ENCODE measurements at regions not wholly inside any gene's neighbourhood (a gene's known extent, or its start where the extent isn't known, plus 50 kb on each side); places are given as distances from the start of the nearest gene placed in this dataset.

- peak; percentile 16 for DNase-seq (ENCODE audit: low read depth, low spot score)
- Histone ChIP-seq H3K36me3 (ENCODE audit: control insufficient read depth, insufficient read depth, low read length) (no peaks in the 10 kb centered on the region), H3K9me3 (ENCODE audit: control insufficient read depth, insufficient read depth, low read length) (no peaks in the 10 kb centered on the region), H3K27ac (ENCODE audit: low read length) (no peak overlapping the region), H3K4me3 (ENCODE audit: low read length) (no peak overlapping the region), H3K4me1 (ENCODE audit: control insufficient read depth, insufficient read depth, low read length) (peaks cover 3% of the 10 kb centered on the region), H3K27me3 (ENCODE audit: control insufficient read depth, insufficient read depth, low read length) (no peaks in the 10 kb centered on the region)
- WGBS (ENCODE audit: insufficient coverage, insufficient read length): no CpG with 5 or more reads among the region's 10 CpGs
These were observed 84.5 kb upstream of the FYN start for GRCh38 chr6:111957623-111958315.

GRCh38 chr6:111958534-111958933 lies 85.3 kb upstream of the FYN start:
- H3K4me1 ChIP-seq (ENCODE audit: control insufficient read depth, insufficient read depth, low read length): peaks cover 3% of the 10 kb centered on the region
- no peaks in the 10 kb centered on the region for H3K9me3 ChIP-seq (ENCODE audit: control insufficient read depth, insufficient read depth, low read length)
- WGBS (ENCODE audit: insufficient coverage, insufficient read length): no CpG with 5 or more reads among the region's 4 CpGs
- H3K36me3 ChIP-seq (ENCODE audit: control insufficient read depth, insufficient read depth, low read length): no peaks in the 10 kb centered on the region
- H3K27ac ChIP-seq (ENCODE audit: low read length): no peak overlapping the region
- DNase-seq (ENCODE audit: low read depth, low spot score): no peak
- H3K4me3 ChIP-seq (ENCODE audit: low read length): no peak overlapping the region
- no peaks in the 10 kb centered on the region for H3K27me3 ChIP-seq (ENCODE audit: control insufficient read depth, insufficient read depth, low read length)

DNA sequence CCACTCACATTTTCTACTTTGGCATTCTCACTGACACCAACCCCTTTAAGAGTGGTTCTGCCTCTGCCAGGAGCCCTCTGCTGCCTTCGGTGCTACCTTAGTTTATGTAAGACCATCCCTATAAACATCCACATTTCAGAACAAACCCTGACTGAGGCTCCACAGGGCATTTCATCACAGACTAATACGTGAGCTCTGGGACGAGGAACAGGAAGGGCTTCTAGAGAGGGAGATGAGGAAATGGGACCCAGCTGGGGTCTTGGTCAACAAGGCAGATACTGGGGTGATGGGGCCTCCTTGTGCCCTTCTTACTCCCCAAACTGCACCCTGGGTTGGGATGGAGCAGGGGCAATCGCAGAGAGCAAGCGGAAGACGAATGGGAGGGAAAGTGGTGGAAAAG lies 86.5 kb upstream of the FYN start:
- Histone ChIP-seq H3K36me3 (ENCODE audit: control insufficient read depth, insufficient read depth, low read length) (no peaks in the 10 kb centered on the region), H3K4me1 (ENCODE audit: control insufficient read depth, insufficient read depth, low read length) (peaks cover 3% of the 10 kb centered on the region), H3K27me3 (ENCODE audit: control insufficient read depth, insufficient read depth, low read length) (no peaks in the 10 kb centered on the region), H3K4me3 (ENCODE audit: low read length) (no peak overlapping the region), H3K27ac (ENCODE audit: low read length) (no peak overlapping the region), H3K9me3 (ENCODE audit: control insufficient read depth, insufficient read depth, low read length) (no peaks in the 10 kb centered on the region)
- no peak for DNase-seq (ENCODE audit: low read depth, low spot score)
- WGBS (ENCODE audit: insufficient coverage, insufficient read length): no CpG with 5 or more reads among the region's 6 CpGs

DNA sequence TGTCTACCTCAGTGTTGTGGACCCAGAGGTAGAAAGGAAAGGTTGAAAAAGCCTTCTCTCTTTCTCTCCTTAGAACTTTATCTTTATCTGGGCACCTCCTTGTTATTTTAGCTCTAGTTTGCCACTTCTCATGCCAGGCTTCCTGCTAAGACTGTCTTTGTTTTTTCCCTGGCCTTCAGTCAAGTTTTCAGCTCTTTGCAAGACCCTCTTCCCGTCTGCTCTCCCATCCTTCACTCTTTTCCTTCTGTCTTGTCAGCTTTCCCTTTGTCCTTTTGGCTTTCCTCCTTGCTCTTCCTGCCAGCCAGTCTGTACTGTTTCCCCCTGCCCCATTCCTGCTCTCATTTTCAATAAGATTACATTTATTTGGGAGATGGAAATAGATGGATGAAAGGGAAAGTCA lies 86.8 kb upstream of the CCN6 start:
- no peaks in the 10 kb centered on the region for H3K9me3 ChIP-seq (ENCODE audit: control insufficient read depth, insufficient read depth, low read length)
- no peak for DNase-seq (ENCODE audit: low read depth, low spot score)
- WGBS (ENCODE audit: insufficient coverage, insufficient read length): no CpG with 5 or more reads among the region's 1 CpG
- no peak overlapping the region for H3K4me3 ChIP-seq (ENCODE audit: low read length)
- no peaks in the 10 kb centered on the region for H3K4me1 ChIP-seq (ENCODE audit: control insufficient read depth, insufficient read depth, low read length)
- H3K27ac ChIP-seq (ENCODE audit: low read length): no peak overlapping the region
- H3K27me3 ChIP-seq (ENCODE audit: control insufficient read depth, insufficient read depth, low read length): no peaks in the 10 kb centered on the region
- no peaks in the 10 kb centered on the region for H3K36me3 ChIP-seq (ENCODE audit: control insufficient read depth, insufficient read depth, low read length)

DNA sequence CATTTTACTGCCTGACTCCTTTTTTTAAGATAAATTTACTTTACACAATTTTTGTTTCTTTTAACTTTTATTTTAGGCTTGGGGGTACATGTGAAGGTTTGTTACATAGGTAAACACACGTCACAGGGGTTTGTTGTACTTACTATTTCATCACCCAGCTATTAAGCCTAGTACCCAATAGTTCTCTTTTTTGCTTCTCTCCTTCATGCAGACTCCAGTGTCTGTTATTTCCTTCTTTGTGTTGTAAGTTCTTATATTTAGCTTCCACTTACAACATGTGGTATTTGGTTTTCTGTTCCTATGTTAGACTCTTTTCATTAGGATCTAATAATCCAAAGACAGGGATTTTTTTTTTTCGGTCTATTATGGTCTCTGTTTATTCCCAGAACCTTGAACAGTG lies 83.5 kb upstream of the CCN6 start:
- no peak for DNase-seq (ENCODE audit: low read depth, low spot score)
- WGBS (ENCODE audit: insufficient coverage, insufficient read length): no CpG with 5 or more reads among the region's 2 CpGs
- H3K9me3 ChIP-seq (ENCODE audit: control insufficient read depth, insufficient read depth, low read length): no peaks in the 10 kb centered on the region

DNA sequence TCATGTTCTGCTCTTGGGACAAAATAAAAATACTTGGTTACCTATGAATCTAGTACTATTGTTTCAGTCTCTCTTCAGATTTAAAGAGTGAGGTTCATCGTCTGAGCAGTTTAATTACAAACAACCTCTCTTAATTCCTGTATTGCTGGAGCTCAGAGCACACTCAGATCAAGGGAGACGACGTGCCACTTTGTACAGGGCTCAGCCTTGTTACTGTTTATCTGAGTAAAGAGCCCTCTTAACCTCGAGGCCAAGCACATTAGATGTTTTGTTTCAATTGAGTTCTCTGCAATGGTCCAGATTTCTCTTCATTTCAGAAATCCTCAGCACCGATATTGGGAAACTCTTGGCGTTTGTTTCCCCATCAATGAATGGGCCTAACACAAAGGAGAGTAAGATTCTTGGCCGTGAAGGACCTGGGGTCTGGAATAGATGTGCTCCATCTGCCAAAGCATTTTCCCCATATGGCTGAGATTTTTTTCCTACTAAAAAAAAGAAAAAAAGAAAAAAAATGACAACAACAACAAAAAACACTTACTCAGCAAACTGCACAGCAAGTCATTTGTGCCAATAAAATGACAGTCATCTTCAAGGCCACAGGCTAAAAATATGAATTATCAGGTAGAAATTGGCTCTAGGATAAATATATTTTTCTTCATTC lies 82.6 kb upstream of the CCN6 start:
- H3K4me3 ChIP-seq (ENCODE audit: low read length): no peak overlapping the region
- WGBS (ENCODE audit: insufficient coverage, insufficient read length): no CpG with 5 or more reads among the region's 7 CpGs
- H3K4me1 ChIP-seq (ENCODE audit: control insufficient read depth, insufficient read depth, low read length): no peaks in the 10 kb centered on the region
- H3K27me3 ChIP-seq (ENCODE audit: control insufficient read depth, insufficient read depth, low read length): no peaks in the 10 kb centered on the region
- DNase-seq (ENCODE audit: low read depth, low spot score): no peak
- H3K9me3 ChIP-seq (ENCODE audit: control insufficient read depth, insufficient read depth, low read length): no peaks in the 10 kb centered on the region
- H3K36me3 ChIP-seq (ENCODE audit: control insufficient read depth, insufficient read depth, low read length): no peaks in the 10 kb centered on the region
- no peak overlapping the region for H3K27ac ChIP-seq (ENCODE audit: low read length)

More for the DNA sequence above, 83.5 kb upstream of the CCN6 start:
- Histone ChIP-seq H3K27ac (ENCODE audit: low read length) (no peak overlapping the region), H3K27me3 (ENCODE audit: control insufficient read depth, insufficient read depth, low read length) (no peaks in the 10 kb centered on the region), H3K36me3 (ENCODE audit: control insufficient read depth, insufficient read depth, low read length) (no peaks in the 10 kb centered on the region), H3K4me3 (ENCODE audit: low read length) (no peak overlapping the region), H3K4me1 (ENCODE audit: control insufficient read depth, insufficient read depth, low read length) (no peaks in the 10 kb centered on the region)

DNA sequence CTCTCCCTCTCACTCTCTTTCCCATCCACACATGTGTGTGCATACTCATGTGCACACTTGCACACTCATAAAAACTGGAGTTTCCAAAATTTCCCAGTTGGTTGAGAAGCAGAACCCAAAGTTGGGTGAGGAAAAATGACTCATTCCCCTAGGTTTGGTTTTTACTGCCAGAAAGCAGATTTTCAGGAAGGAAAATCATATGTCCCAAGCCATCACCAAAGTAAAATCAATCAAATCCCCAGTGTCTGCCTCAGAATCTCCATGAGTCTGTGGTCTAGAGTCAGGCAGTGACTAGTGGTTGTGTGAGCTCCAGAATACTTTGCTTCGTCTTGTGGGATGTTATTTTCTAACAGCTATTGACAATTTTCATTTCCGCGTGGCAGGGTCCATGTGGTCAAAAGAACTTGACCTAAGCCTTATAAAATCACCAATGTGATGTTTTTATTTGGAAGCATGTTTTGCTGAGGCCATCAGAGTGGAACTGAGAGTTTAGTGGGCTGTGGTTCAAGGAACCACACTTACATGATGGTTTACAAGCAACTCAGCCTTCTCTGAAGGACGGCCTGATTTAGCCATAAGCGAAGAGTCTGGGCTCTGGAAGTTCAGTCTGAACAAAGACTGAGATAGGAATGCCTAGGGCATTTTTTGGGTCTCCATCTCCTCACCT lies 81.9 kb upstream of the CCN6 start:
- Histone ChIP-seq H3K27me3 (ENCODE audit: control insufficient read depth, insufficient read depth, low read length) (no peaks in the 10 kb centered on the region), H3K4me1 (ENCODE audit: control insufficient read depth, insufficient read depth, low read length) (no peaks in the 10 kb centered on the region), H3K4me3 (ENCODE audit: low read length) (no peak overlapping the region), H3K9me3 (ENCODE audit: control insufficient read depth, insufficient read depth, low read length) (no peaks in the 10 kb centered on the region), H3K36me3 (ENCODE audit: control insufficient read depth, insufficient read depth, low read length) (no peaks in the 10 kb centered on the region), H3K27ac (ENCODE audit: low read length) (no peak overlapping the region)
- no CpG with 5 or more reads among the region's 5 CpGs for WGBS (ENCODE audit: insufficient coverage, insufficient read length)
- no peak for DNase-seq (ENCODE audit: low read depth, low spot score)

DNA sequence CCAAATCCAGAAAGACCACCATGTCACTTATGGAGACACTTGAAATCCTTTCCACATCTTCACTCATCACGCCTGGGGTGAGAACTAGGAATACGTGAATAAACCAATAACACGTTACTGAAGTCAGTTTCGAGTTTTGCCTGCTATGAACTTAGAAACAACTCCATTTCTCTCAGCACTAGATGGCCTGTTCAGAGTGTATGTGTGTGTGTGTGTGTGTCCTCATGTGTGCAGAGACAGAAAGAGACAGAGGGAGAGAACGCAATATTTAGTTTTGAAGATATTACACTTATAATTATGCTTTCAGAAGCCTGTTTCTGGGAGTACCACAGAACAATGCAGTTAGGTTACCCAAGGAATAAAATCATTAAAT lies 81.2 kb upstream of the CCN6 start:
- Histone ChIP-seq H3K36me3 (ENCODE audit: control insufficient read depth, insufficient read depth, low read length) (no peaks in the 10 kb centered on the region), H3K27ac (ENCODE audit: low read length) (no peak overlapping the region), H3K9me3 (ENCODE audit: control insufficient read depth, insufficient read depth, low read length) (no peaks in the 10 kb centered on the region), H3K27me3 (ENCODE audit: control insufficient read depth, insufficient read depth, low read length) (no peaks in the 10 kb centered on the region), H3K4me3 (ENCODE audit: low read length) (no peak overlapping the region), H3K4me1 (ENCODE audit: control insufficient read depth, insufficient read depth, low read length) (no peaks in the 10 kb centered on the region)
- DNase-seq (ENCODE audit: low read depth, low spot score): no peak
- WGBS (ENCODE audit: insufficient coverage, insufficient read length): no CpG with 5 or more reads among the region's 5 CpGs

DNA sequence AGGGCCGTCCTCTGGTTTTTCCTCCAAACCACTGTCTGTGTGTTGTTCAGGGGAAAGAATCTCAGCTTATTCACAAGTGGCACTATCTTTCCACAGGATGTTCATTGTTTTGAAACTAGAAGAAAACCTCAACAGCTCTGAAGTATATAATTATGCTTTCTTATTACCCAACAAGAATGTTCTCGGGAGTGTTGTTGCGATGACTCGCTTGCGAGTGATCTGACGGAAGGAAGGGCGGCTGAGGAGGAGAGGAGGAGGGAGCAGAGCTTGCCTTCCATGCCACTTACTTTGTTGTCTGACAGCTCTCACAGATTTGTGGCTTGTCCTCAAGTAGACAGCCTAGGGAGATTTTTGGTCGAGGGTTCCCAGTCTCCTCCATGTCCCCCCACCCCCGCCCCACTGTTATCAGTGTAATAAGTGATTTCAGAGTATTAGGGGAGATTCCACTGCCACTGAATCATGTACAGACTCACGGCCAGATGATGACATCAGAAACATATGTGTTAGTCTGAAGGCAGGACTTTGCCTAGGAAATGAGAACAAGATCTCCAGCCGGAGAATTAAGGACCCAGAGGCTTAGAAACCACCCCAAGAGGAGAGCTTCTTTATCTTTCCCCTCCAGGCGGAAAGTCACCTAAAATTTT lies 80.7 kb upstream of the CCN6 start:
- Histone ChIP-seq H3K36me3 (ENCODE audit: control insufficient read depth, insufficient read depth, low read length) (no peaks in the 10 kb centered on the region), H3K9me3 (ENCODE audit: control insufficient read depth, insufficient read depth, low read length) (no peaks in the 10 kb centered on the region), H3K4me3 (ENCODE audit: low read length) (no peak overlapping the region), H3K27ac (ENCODE audit: low read length) (no peak overlapping the region), H3K27me3 (ENCODE audit: control insufficient read depth, insufficient read depth, low read length) (no peaks in the 10 kb centered on the region), H3K4me1 (ENCODE audit: control insufficient read depth, insufficient read depth, low read length) (no peaks in the 10 kb centered on the region)
- no CpG with 5 or more reads among the region's 12 CpGs for WGBS (ENCODE audit: insufficient coverage, insufficient read length)
- no peak for DNase-seq (ENCODE audit: low read depth, low spot score)

GRCh38 chr6:111973927-111974639 lies 79.8 kb upstream of the CCN6 start:
- H3K27me3 ChIP-seq (ENCODE audit: control insufficient read depth, insufficient read depth, low read length): no peaks in the 10 kb centered on the region
- no peak for DNase-seq (ENCODE audit: low read depth, low spot score)
- H3K4me3 ChIP-seq (ENCODE audit: low read length): no peak overlapping the region
- no peaks in the 10 kb centered on the region for H3K9me3 ChIP-seq (ENCODE audit: control insufficient read depth, insufficient read depth, low read length)
- no CpG with 5 or more reads among the region's 5 CpGs for WGBS (ENCODE audit: insufficient coverage, insufficient read length)
- H3K27ac ChIP-seq (ENCODE audit: low read length): no peak overlapping the region
- no peaks in the 10 kb centered on the region for H3K4me1 ChIP-seq (ENCODE audit: control insufficient read depth, insufficient read depth, low read length)
- H3K36me3 ChIP-seq (ENCODE audit: control insufficient read depth, insufficient read depth, low read length): no peaks in the 10 kb centered on the region
